ENCODE measurements at regions not wholly inside any gene's neighbourhood (a gene's known extent, or its start where the extent isn't known, plus 50 kb on each side); places are given as distances from the start of the nearest gene placed in this dataset.
A peak's percentile ranks its signal among the peaks of the same experiment; 100 is the strongest.

- 4% methylated on average over 2 of the region's 2 CpGs for WGBS (ENCODE audit: insufficient coverage, insufficient replicate concordance, low lambda C conversion rate, missing lambda C conversion rate)
- ATAC-seq: no peak
- in situ Hi-C loops (cut with MboI): no loop called here
- ChIA-PET CTCF (no interaction called here), SMC1A (ENCODE audit: uncharacterized antibody, unreplicated experiment) (no interaction called here), POLR2A (no interaction called here), RAD21 (ENCODE audit: unreplicated experiment) (no interaction called here)
- no peak overlapping the region for H3K9ac ChIP-seq (ENCODE audit: control insufficient read depth, insufficient read depth, low read length)
- no peak overlapping the region for H3K27ac ChIP-seq (ENCODE audit: control insufficient read depth, insufficient read depth)
- no peak overlapping the region for H2AFZ ChIP-seq (ENCODE audit: control insufficient read depth, low read depth, low read length)
- BruUV-seq (replicated peaks): no TSS peak
- H3K9me3 ChIP-seq (replicated peaks; ENCODE audit: control insufficient read depth, insufficient read depth, low read length): no peaks in the 10 kb centered on the region; the same call in 2 of the 3 replicates
- H3K4me1 ChIP-seq (ENCODE audit: control insufficient read depth, insufficient read depth, low read length): no peaks in the 10 kb centered on the region
- H3K27me3 ChIP-seq (replicated peaks in 1 of 2; ENCODE audit: control insufficient read depth in 2 of 2, insufficient read depth in 2 of 2, low read length in 1 of 2): no peaks in the 10 kb centered on the region
- no peaks in the 10 kb centered on the region for H3K79me2 ChIP-seq (ENCODE audit: control insufficient read depth, insufficient read depth, low read length)
- H3K4me2 ChIP-seq (ENCODE audit: control insufficient read depth, insufficient read depth): no peak overlapping the region
- FAIRE-seq: no peak
- no peaks in the 10 kb centered on the region for H3K36me3 ChIP-seq (ENCODE audit: control insufficient read depth in 2 of 2, insufficient read depth in 2 of 2, low read length in 1 of 2)
- H3K4me3 ChIP-seq: no peak overlapping the region
- TF ChIP-seq E4F1 (IDR thresholded peaks at IDR 0.05; ENCODE audit: borderline replicate concordance, partially characterized antibody) (no peak), FOXM1 (IDR thresholded peaks at IDR 0.05; ENCODE audit: low read depth, low read length) (no peak), MTA3 (IDR thresholded peaks at IDR 0.05; ENCODE audit: borderline replicate concordance, low read length) (no peak), ZNF622 (IDR thresholded peaks at IDR 0.05) (no peak), RELA (IDR thresholded peaks at IDR 0.05; ENCODE audit: borderline replicate concordance, partially characterized antibody) (no peak), REST (IDR thresholded peaks at IDR 0.05; ENCODE audit: low read depth, low read length) (peak; percentile 58; the same call in 1 of the 2 replicates), ESRRA (IDR thresholded peaks at IDR 0.05; ENCODE audit: low read length) (no peak)
- DNase-seq (ENCODE audit: low read depth, low spot score): no peak
- no peaks in the 10 kb centered on the region for H4K20me1 ChIP-seq (ENCODE audit: control insufficient read depth, insufficient read depth)
- intact Hi-C loops (cut with micrococcal nuclease; ENCODE audit: unreplicated experiment): no loop called here
Measured at GRCh38 chr12:126681676-126682075, 1585.3 kb upstream of the TMEM132C start.
